Neural crest cell (in vitro differentiated cells): ENCODE measurements at regions not wholly inside any gene's neighbourhood (a gene's known extent, or its start where the extent isn't known, plus 50 kb on each side); places are given as distances from the start of the nearest gene placed in this dataset.

ENCODE experiments used
- DNase-seq: peaks from one replicate; pipeline ENCODE4 v3.0.0; 2021; ENCODE audit warnings: low read depth, mixed read lengths, low spot score
- H3K27ac Mint-ChIP-seq: one replicate; pipeline ENCODE4 v1.8.0; 2021; ENCODE audit warnings: mild to moderate bottlenecking, mixed read lengths; ENCODE audit not compliant: unreplicated experiment
- H3K27me3 Mint-ChIP-seq: 2 replicates; pipeline ENCODE4 v1.8.0; 2021; ENCODE audit warnings: low read depth, mild to moderate bottlenecking, mixed read lengths
- H3K36me3 Mint-ChIP-seq: 2 replicates; pipeline ENCODE4 v1.8.0; 2021; ENCODE audit warnings: low read depth, mild to moderate bottlenecking, mixed read lengths
- H3K4me1 Mint-ChIP-seq: 2 replicates; pipeline ENCODE4 v1.8.0; 2021; ENCODE audit warnings: mixed read lengths
- H3K4me3 Mint-ChIP-seq: one replicate; pipeline ENCODE4 v1.8.0; 2021; ENCODE audit warnings: mild to moderate bottlenecking, mixed read lengths
- H3K9me3 Mint-ChIP-seq: 2 replicates; pipeline ENCODE4 v1.8.0; 2021; ENCODE audit warnings: mixed read lengths
- TF ChIP-seq, protein P1 (sequence below): fragments of 200-600 bp; sonication (generic); conservative IDR thresholded peaks from 2 replicates; pipeline ENCODE4 v1.5.0; 2021; ENCODE audit warnings: antibody characterized with exemption, mild to moderate bottlenecking

DNA sequence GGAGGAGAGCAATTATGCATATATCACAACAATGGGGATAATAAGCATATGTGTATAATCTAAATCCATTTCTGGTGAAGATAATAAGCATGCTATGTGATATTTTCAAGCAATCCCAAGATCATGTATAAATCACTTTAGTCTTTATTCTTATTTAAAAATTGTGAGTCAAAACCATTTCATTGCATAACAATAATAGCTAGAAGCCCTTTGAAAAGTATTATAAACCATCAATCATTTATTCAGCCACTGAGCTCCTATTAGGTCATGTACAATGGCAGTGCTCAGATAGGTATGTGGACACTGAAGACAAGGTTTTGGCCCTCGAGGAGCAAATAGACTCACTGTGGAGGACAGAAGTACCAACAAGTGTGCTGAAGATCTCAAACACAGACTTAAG lies 113.1 kb downstream of the CDCA7 start:
- no peak for DNase-seq
- peaks cover 3% of the 10 kb centered on the region for H3K36me3 Mint-ChIP-seq
- no peak overlapping the region for H3K27ac Mint-ChIP-seq
- peaks cover 2% of the 10 kb centered on the region for H3K9me3 Mint-ChIP-seq
- TF ChIP-seq, protein P1, sequence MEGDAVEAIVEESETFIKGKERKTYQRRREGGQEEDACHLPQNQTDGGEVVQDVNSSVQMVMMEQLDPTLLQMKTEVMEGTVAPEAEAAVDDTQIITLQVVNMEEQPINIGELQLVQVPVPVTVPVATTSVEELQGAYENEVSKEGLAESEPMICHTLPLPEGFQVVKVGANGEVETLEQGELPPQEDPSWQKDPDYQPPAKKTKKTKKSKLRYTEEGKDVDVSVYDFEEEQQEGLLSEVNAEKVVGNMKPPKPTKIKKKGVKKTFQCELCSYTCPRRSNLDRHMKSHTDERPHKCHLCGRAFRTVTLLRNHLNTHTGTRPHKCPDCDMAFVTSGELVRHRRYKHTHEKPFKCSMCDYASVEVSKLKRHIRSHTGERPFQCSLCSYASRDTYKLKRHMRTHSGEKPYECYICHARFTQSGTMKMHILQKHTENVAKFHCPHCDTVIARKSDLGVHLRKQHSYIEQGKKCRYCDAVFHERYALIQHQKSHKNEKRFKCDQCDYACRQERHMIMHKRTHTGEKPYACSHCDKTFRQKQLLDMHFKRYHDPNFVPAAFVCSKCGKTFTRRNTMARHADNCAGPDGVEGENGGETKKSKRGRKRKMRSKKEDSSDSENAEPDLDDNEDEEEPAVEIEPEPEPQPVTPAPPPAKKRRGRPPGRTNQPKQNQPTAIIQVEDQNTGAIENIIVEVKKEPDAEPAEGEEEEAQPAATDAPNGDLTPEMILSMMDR, result no peak
- H3K27me3 Mint-ChIP-seq, result no peaks in the 10 kb centered on the region
- H3K4me3 Mint-ChIP-seq, result no peak overlapping the region
- peaks cover 16% of the 10 kb centered on the region for H3K4me1 Mint-ChIP-seq

DNA sequence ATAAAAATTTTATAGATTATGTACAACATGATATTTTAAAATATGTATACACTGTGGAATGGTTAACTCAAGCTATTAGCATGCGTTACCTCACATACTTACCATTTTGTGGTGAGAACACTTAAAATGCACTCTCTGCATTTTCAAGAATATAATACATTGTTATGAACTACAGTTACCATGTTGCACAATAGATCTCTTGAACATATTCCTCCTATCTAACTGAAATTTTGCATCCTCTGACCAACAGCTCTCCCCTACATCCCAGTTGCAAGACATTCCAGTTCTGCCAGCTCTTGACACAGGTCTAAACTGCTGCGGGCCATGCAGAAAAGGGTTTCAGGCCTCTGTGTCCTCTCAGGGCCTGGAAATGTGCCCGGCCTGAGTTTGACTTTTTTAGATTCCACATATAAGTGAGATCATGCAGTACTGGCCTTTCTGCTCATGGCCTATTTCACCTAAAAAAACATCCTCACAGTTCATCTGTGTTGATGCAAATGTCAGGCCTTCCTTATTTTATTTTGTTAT lies 113.7 kb downstream of the CDCA7 start:
- peaks cover 10% of the 10 kb centered on the region for H3K4me1 Mint-ChIP-seq
- no peak overlapping the region for H3K4me3 Mint-ChIP-seq
- TF ChIP-seq, protein P1, result no peak
- peaks cover 3% of the 10 kb centered on the region for H3K36me3 Mint-ChIP-seq
- no peak overlapping the region for H3K27ac Mint-ChIP-seq
- no peaks in the 10 kb centered on the region for H3K27me3 Mint-ChIP-seq
- no peak for DNase-seq
- peaks cover 2% of the 10 kb centered on the region for H3K9me3 Mint-ChIP-seq

DNA sequence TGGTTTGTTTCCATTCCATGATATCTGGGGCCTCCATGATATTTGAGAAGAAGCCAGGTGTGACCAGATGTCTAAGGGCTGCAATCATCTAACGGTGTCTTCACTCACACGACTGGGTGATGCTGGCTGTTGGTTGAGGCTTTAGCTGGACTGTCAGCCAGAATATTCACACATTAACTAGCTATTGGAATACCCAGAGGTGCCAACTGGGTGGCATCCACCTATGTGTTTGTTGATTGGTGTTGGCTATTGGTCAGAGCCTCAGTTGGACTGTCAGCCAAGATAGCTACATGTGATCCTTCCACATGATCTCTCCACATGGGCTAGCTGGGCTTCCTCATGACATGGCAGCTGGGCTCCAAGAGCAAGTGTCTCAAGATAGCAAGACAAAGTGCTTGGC lies 117.4 kb downstream of the CDCA7 start:
- H3K27me3 Mint-ChIP-seq, result no peaks in the 10 kb centered on the region
- peaks cover 2% of the 10 kb centered on the region for H3K9me3 Mint-ChIP-seq
- no peak for DNase-seq
- H3K4me3 Mint-ChIP-seq, result no peak overlapping the region
- TF ChIP-seq, protein P1, result no peak
- H3K36me3 Mint-ChIP-seq, result peaks cover 3% of the 10 kb centered on the region
- H3K27ac Mint-ChIP-seq, result no peak overlapping the region
- H3K4me1 Mint-ChIP-seq, result no peaks in the 10 kb centered on the region

DNA sequence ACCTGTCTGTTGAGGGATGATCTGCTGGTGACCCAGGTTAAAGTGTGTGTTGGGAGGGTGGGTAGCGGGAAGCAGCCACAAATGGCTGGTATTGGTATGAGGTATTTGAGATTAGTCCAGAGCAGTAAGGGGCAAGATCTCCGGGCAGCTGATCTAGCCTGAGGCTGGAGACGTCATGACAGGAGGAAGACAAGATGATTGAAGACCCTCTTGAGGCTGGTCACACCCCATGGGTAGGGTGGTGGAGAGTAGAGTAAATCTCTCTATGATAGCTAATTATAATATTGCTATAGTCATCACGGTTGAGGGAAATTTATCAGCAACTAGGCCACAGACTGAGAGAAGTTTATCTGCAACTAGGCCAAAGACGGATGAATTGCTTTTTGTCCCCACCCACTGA lies 128.5 kb downstream of the CDCA7 start:
- TF ChIP-seq, protein P1, result no peak
- H3K27me3 Mint-ChIP-seq, result no peaks in the 10 kb centered on the region
- DNase-seq, result no peak
- H3K27ac Mint-ChIP-seq, result no peak overlapping the region
- H3K9me3 Mint-ChIP-seq, result no peaks in the 10 kb centered on the region
- H3K36me3 Mint-ChIP-seq, result no peaks in the 10 kb centered on the region
- H3K4me3 Mint-ChIP-seq, result no peak overlapping the region
- H3K4me1 Mint-ChIP-seq, result no peaks in the 10 kb centered on the region

DNA sequence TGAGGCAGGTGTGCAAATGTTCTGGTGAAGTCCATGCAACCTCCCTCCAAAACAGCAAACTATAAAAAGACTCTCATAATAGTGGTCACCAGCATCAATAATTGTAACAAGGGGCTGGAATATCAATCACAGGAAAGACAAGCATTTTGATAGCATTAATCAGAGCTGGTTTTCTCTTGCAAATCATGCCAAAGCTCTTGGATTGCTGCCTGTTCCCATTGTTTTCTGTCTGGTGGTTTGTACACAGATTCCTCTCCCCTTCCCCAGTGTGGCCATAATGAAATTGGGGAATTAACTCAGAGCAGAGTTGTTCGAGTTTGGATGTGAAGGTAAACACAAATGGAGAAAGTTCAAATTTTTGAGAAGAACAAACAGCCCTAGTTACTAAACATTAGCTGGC lies 134.2 kb downstream of the CDCA7 start:
- no peaks in the 10 kb centered on the region for H3K36me3 Mint-ChIP-seq
- H3K4me3 Mint-ChIP-seq, result no peak overlapping the region
- no peaks in the 10 kb centered on the region for H3K27me3 Mint-ChIP-seq
- H3K9me3 Mint-ChIP-seq, result no peaks in the 10 kb centered on the region
- H3K27ac Mint-ChIP-seq, result no peak overlapping the region
- no peak for DNase-seq
- no peaks in the 10 kb centered on the region for H3K4me1 Mint-ChIP-seq
- TF ChIP-seq, protein P1, result no peak

DNA sequence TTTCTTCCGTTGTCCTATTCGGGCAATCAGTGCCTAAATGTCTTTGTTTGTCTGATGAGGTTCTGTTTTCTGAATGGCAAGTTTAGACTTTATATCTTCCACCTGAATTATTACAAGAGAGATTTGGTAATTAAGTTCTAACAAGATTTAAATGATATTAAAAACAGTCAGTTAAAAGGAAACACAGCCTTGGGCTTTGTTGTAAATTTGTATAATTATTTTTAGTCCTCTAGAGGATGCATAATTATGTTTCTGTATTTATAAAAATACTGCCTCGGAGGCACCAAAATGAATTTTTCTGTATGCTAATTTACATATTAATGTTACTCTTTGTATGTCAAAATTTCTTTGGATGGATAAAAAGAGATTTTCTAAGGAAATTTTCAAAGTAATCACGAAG lies 136.7 kb downstream of the CDCA7 start:
- Mint-ChIP-seq H3K4me1 (no peaks in the 10 kb centered on the region), H3K4me3 (no peak overlapping the region), H3K9me3 (no peaks in the 10 kb centered on the region), H3K27me3 (no peaks in the 10 kb centered on the region), H3K27ac (no peak overlapping the region), H3K36me3 (no peaks in the 10 kb centered on the region)
- no peak for DNase-seq
- TF ChIP-seq, protein P1, result no peak
